Karpas-422 (cell line): ENCODE measurements at regions not wholly inside any gene's neighbourhood (a gene's known extent, or its start where the extent isn't known, plus 50 kb on each side); places are given as distances from the start of the nearest gene placed in this dataset.

ENCODE experiments used
- DNase-seq: peaks from one replicate; pipeline ENCODE4 v3.0.0-alpha.2; 2015
- H2AFZ ChIP-seq: fragments of 200-600 bp; sonication (generic); 2 replicates; pipeline ENCODE4 v1.6.1; 2014; ENCODE audit warnings: antibody characterized with exemption, low read length, mixed read lengths
- H3K27ac ChIP-seq: fragments of 200-600 bp; sonication (generic); 2 replicates; pipeline ENCODE4 v1.5.1; 2014; ENCODE audit warnings: mild to moderate bottlenecking, low read length, moderate library complexity
- H3K27me3 ChIP-seq: fragments of 200-600 bp; sonication (generic); 2 replicates; pipeline ENCODE4 v1.6.1; 2014; ENCODE audit warnings: low read length, mixed read lengths
- H3K36me3 ChIP-seq: fragments of 200-600 bp; sonication (generic); 2 replicates; pipeline ENCODE4 v1.6.1; 2014; ENCODE audit warnings: low read length, mixed read lengths; ENCODE audit not compliant: insufficient read depth
- H3K4me1 ChIP-seq: fragments of 200-600 bp; sonication (generic); 2 replicates; pipeline ENCODE4 v1.6.1; 2014; ENCODE audit warnings: mild to moderate bottlenecking, low read length, mixed read lengths
- H3K4me2 ChIP-seq: fragments of 200-600 bp; sonication (generic); 2 replicates; pipeline ENCODE4 v1.6.1; 2014; ENCODE audit warnings: low read length, low read depth, mild to moderate bottlenecking; ENCODE audit not compliant: poor library complexity, severe bottlenecking
- H3K4me3 ChIP-seq: fragments of 200-600 bp; sonication (generic); 2 replicates; pipeline ENCODE4 v1.5.1; 2014; ENCODE audit warnings: mild to moderate bottlenecking, antibody characterized with exemption, low read length, mixed read lengths
- H3K79me2 ChIP-seq: fragments of 200-600 bp; sonication (generic); 2 replicates; pipeline ENCODE4 v1.6.1; 2014; ENCODE audit warnings: mild to moderate bottlenecking, low read length, mixed read lengths
- H3K9ac ChIP-seq: fragments of 200-600 bp; sonication (generic); 2 replicates; pipeline ENCODE4 v1.6.0; 2014; ENCODE audit warnings: low read length
- H3K9me2 ChIP-seq: fragments of 200-600 bp; sonication (generic), shearing (Covaris generic); replicated peaks from 2 replicates; pipeline ENCODE4 v1.6.0; 2014; ENCODE audit warnings: mild to moderate bottlenecking, low read length, moderate library complexity; ENCODE audit not compliant: insufficient read depth
- H3K9me3 ChIP-seq: fragments of 300-700, 200-600 bp; sonication (generic); 2 replicates; pipeline ENCODE4 v1.6.1; 2014; ENCODE audit warnings: low read length, mixed read lengths
- H4K20me1 ChIP-seq: fragments of 200-600 bp; sonication (generic); 2 replicates; pipeline ENCODE4 v1.6.1; 2014; ENCODE audit warnings: mild to moderate bottlenecking, antibody characterized with exemption, low read length, low read depth; ENCODE audit not compliant: insufficient read depth

DNA sequence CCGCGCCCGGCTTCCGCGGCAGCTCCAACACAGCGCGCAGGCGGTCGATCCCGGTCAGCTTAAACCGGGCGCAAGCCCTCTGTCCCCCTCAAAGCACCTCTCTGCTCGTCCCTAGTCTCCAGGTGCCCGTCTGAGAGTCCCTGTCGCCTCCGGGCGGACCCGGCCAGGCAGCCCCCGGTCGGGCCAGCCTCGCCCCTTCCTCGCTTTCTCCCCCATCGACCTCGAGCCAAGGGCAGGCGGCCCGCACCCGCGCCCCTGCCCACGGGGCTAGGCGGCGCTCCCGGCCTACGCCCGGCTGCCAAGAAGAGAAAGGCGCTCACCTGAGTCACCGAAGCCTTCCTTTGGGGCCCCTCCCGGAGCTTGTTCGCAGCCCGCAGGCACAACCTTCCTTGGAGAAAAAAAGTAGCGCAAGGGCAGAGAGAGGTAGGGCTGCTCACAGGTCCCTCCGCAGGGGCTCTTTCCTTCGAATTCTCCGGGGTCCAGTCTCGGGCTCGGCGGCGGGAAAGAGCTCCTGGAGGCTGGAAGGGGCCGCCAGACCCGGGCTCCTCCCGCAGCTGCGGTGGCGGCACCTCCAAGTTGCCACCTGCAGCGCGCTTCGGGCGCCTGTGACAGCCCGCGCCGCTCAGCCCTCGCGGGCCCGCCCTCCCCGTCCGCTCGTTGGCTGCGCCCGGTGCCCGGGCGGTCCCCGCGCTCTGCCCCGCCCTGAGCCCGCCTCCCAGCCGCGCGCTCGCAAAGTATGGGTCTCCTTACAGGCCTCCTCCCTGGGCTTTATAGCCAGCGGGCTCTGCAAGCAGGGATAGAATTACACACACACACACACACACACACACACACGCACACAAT, 86.5 kb upstream of the EPB41L3 start:
- Histone ChIP-seq H3K9ac (no peak overlapping the region), H2AFZ (no peak overlapping the region), H3K9me2 (no peaks in the 10 kb centered on the region), H3K9me3 (no peaks in the 10 kb centered on the region), H3K27me3 (no peaks in the 10 kb centered on the region), H3K27ac (no peak overlapping the region), H3K36me3 (no peaks in the 10 kb centered on the region), H3K4me1 (no peaks in the 10 kb centered on the region), H3K79me2 (no peaks in the 10 kb centered on the region), H4K20me1 (no peaks in the 10 kb centered on the region), H3K4me2 (no peak overlapping the region), H3K4me3 (no peak overlapping the region)
- DNase-seq = no peak

DNA sequence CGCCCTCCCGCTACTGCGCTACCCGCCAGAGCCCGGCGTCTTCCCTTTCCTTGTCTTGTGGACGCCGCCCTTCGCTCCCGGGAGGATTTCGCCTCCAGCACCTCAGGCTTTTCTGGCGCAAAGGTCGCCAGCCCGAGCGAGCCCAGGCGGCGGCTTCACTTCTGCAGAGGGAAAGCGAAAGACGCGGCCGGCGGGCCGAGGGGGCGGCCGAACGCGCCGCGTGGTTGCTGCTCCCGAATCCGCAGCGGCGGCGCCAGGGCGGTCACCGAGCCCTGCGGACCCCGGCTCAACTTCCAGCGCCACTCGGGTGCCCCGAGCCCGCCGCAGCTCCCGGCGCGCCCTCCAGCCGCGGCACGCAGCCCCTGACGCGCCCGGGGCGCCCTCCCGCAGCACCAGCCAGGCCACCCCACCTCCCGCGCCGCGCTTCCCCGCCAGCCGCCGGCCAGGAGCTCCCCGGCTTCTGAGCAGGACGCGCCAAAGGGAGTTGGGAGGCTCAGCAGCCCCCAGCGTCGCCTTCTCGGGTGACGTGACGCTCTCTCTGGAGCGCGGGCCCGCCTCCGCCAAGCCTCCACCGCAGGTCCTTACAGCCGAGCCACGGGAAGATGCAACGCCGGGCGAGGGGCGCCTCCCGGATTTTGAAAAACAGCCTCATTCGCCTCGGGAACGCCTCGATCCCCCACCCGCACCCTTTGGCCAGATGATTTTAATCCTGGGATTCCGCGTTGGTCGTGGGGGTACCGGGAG, 84.9 kb upstream of the EPB41L3 start:
- H3K9ac ChIP-seq = no peak overlapping the region
- H3K79me2 ChIP-seq = no peaks in the 10 kb centered on the region
- no peak overlapping the region for H3K4me3 ChIP-seq

DNA sequence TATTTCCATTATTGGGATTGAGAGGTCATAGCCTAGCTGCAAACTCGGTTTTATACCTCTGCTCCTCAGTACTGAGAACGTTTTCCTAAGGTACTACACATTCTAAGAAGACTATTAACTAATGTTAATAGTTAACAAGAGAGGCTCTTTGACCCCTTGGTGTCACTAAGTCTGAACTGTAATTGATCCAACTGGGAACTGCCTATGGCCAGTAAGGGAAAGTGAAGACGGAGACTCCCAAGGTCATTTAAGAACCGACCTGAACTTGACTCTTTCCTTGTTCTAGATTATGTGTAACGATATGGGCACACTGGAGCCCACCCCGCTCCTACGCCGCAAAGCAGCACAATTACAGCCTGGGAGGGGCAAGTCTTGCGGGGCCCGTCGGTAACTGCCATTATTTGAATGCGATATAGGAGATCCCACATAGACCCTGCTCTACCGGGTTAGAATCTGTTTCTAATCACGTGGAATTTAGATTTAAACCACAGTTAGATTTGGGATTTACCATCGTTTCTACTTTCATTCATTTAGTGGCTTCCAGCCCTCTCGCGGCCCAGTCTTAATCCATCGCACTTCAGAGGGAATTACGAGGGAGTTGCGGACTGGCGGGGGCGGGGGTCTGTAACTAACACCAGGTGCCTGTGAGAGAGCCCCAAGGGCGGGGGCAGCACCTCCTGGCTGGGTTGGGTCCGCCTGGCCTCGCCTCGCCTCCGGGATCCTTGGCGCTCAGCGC, 84.1 kb upstream of the EPB41L3 start:
- Histone ChIP-seq H3K36me3 (no peaks in the 10 kb centered on the region), H3K4me2 (no peak overlapping the region), H4K20me1 (no peaks in the 10 kb centered on the region), H3K9me3 (no peaks in the 10 kb centered on the region), H2AFZ (no peak overlapping the region), H3K79me2 (no peaks in the 10 kb centered on the region), H3K4me1 (no peaks in the 10 kb centered on the region), H3K9me2 (no peaks in the 10 kb centered on the region), H3K9ac (no peak overlapping the region), H3K27ac (no peak overlapping the region), H3K4me3 (no peak overlapping the region), H3K27me3 (no peaks in the 10 kb centered on the region)
- DNase-seq = no peak

More for the DNA sequence above, 84.9 kb upstream of the EPB41L3 start:
- Histone ChIP-seq H3K9me3 (no peaks in the 10 kb centered on the region), H3K4me2 (no peak overlapping the region), H4K20me1 (no peaks in the 10 kb centered on the region), H3K27ac (no peak overlapping the region), H3K27me3 (no peaks in the 10 kb centered on the region), H3K4me1 (no peaks in the 10 kb centered on the region), H2AFZ (no peak overlapping the region), H3K36me3 (no peaks in the 10 kb centered on the region), H3K9me2 (no peaks in the 10 kb centered on the region)
- no peak for DNase-seq

DNA sequence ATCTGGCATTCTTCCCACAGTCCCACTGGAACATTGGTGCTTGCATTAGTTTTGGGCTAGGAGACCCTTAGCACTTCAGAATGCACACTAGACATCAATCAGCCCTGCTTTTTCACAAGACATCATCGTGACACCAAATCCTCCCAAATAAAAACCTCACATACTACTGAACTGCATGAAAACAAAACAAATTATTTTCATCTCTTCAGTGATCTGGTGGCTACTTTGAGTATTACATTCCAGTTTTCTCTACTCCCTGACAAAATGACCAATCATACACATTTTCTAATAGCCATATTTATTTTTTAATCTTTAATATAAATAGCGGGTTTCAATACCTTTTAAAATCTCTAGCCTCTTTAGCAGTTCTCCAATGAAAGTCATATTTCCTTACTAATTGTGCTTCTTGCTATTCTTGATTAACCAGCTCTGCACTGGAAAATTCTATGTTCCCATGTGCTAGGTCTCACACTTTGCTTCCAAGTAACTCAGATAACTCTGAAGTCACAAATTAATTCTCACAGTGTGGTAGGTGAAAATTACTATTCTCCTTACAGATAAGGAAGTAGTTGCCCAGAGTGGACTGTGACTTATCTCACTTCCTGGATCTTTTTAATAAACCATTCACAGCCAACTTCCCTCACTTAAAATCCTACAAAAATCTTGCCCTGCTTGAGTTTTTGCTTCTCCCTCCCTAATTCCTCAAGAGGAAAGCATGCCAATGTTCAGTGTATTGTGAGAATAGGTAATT, 82.5 kb upstream of the EPB41L3 start:
- Histone ChIP-seq H3K27me3 (no peaks in the 10 kb centered on the region), H3K4me3 (no peak overlapping the region), H4K20me1 (no peaks in the 10 kb centered on the region), H3K9me3 (no peaks in the 10 kb centered on the region), H3K79me2 (no peaks in the 10 kb centered on the region), H2AFZ (no peak overlapping the region), H3K36me3 (no peaks in the 10 kb centered on the region), H3K27ac (no peak overlapping the region), H3K9me2 (no peaks in the 10 kb centered on the region), H3K9ac (no peak overlapping the region), H3K4me2 (no peak overlapping the region), H3K4me1 (no peaks in the 10 kb centered on the region)
- DNase-seq = no peak

DNA sequence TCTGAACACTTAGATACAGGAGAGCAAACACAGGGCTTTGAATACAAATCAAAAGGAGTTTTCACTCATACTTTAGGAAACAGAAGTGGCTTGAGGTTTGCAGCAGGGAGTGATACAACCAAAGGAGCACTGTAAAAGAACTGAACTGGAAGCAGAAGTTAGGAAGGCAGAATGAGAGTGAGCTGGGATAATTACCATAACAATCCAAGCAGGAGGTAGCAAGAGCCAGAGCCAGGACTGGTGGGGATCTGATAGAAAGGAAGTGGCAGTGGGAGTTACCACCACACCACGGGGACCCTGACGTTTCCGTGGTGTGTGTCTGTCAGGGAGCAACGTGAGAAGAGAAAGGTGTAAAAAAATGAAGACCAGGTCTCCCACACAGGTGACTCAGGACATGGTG, 81.3 kb upstream of the EPB41L3 start:
- H3K4me3 ChIP-seq = no peak overlapping the region
- H3K27me3 ChIP-seq = no peaks in the 10 kb centered on the region
- no peaks in the 10 kb centered on the region for H3K36me3 ChIP-seq
- no peaks in the 10 kb centered on the region for H3K4me1 ChIP-seq
- no peak overlapping the region for H3K27ac ChIP-seq
- no peaks in the 10 kb centered on the region for H3K9me3 ChIP-seq
- H3K9me2 ChIP-seq = no peaks in the 10 kb centered on the region
- H3K4me2 ChIP-seq = no peak overlapping the region
- H3K79me2 ChIP-seq = no peaks in the 10 kb centered on the region
- no peaks in the 10 kb centered on the region for H4K20me1 ChIP-seq
- H2AFZ ChIP-seq = no peak overlapping the region
- no peak for DNase-seq
- no peak overlapping the region for H3K9ac ChIP-seq

DNA sequence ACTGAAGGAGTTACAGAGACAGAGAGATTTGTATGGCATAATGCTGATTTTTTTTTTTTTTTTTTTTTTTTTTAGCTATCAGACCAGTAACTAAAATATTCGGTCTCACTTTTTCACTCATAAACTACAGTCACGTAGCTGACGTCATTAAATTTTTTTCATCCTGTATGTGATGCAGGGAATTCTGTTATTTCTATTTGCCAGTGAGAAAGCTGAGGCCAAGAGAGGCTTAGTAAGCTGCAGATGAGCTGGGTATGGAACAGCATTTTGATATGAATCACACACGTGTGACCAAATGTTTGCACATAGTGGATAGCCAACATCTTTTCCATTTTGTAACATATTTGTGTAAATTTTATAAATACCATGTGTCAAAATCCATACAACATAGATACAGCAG, 79.1 kb upstream of the EPB41L3 start:
- no peaks in the 10 kb centered on the region for H3K9me2 ChIP-seq
- no peaks in the 10 kb centered on the region for H3K79me2 ChIP-seq
- no peak overlapping the region for H3K27ac ChIP-seq
- H3K9me3 ChIP-seq = no peaks in the 10 kb centered on the region
- H3K4me1 ChIP-seq = no peaks in the 10 kb centered on the region
- H3K9ac ChIP-seq = no peak overlapping the region
- H3K36me3 ChIP-seq = no peaks in the 10 kb centered on the region
- DNase-seq = no peak
- no peaks in the 10 kb centered on the region for H3K27me3 ChIP-seq
- no peak overlapping the region for H3K4me2 ChIP-seq
- no peaks in the 10 kb centered on the region for H4K20me1 ChIP-seq
- no peak overlapping the region for H3K4me3 ChIP-seq
- no peak overlapping the region for H2AFZ ChIP-seq

DNA sequence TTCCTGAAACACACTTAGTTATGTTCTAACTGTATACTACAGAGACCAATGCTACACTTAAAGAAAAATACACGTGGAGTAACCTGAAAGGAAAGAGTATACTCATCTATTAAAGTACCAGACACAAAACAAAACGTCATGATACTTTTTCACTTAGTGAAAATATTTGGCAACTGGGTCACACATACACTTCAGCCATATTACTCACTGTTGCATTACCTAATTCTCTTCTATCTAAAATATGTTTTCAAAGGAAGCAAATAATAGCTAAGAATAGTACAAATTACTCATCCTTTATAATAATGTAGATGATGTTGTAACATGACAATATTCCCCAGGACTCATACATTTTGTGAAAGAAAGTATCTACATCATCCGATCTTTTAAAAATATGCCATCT, 76.5 kb upstream of the EPB41L3 start:
- H3K79me2 ChIP-seq = no peaks in the 10 kb centered on the region
- no peak overlapping the region for H3K9ac ChIP-seq
- H3K4me1 ChIP-seq = no peaks in the 10 kb centered on the region
- H3K27ac ChIP-seq = no peak overlapping the region
- no peaks in the 10 kb centered on the region for H3K9me2 ChIP-seq
- no peak overlapping the region for H2AFZ ChIP-seq
- H3K4me2 ChIP-seq = no peak overlapping the region
- no peak overlapping the region for H3K4me3 ChIP-seq
- no peaks in the 10 kb centered on the region for H4K20me1 ChIP-seq
- no peaks in the 10 kb centered on the region for H3K36me3 ChIP-seq
- H3K27me3 ChIP-seq = no peaks in the 10 kb centered on the region
- DNase-seq = no peak
- H3K9me3 ChIP-seq = no peaks in the 10 kb centered on the region
